Gastroesophageal sphincter (tissue), 3 donors: ENCODE measurements at regions not wholly inside any gene's neighbourhood (a gene's known extent, or its start where the extent isn't known, plus 50 kb on each side); places are given as distances from the start of the nearest gene placed in this dataset.

Experiments used
- POLR2AphosphoS5 ChIP-seq: sonication (generic); formaldehyde crosslinking; IDR thresholded peaks from one replicate; pipeline ENCODE4 v1.6.1; 2017; ENCODE audit warnings: antibody characterized with exemption
- TF ChIP-seq, protein P1 (sequence below), 4 experiments: fragments of 200-600 bp in 2 of 4; fragments of 450-650 bp in 2 of 4; sonication (generic) in 1 of 4; IDR thresholded peaks; one replicate each; pipeline ENCODE4 v1.5.1; 2017 to 2019; ENCODE audit warnings: antibody characterized with exemption in 4 of 4, mild to moderate bottlenecking in 2 of 4, moderate library complexity in 2 of 4

GRCh38 chr16:59088431-59088830 is 354.3 kb upstream of the GOT2 start:
- TF ChIP-seq POLR2AphosphoS5, result no peak
- TF ChIP-seq, protein P1, sequence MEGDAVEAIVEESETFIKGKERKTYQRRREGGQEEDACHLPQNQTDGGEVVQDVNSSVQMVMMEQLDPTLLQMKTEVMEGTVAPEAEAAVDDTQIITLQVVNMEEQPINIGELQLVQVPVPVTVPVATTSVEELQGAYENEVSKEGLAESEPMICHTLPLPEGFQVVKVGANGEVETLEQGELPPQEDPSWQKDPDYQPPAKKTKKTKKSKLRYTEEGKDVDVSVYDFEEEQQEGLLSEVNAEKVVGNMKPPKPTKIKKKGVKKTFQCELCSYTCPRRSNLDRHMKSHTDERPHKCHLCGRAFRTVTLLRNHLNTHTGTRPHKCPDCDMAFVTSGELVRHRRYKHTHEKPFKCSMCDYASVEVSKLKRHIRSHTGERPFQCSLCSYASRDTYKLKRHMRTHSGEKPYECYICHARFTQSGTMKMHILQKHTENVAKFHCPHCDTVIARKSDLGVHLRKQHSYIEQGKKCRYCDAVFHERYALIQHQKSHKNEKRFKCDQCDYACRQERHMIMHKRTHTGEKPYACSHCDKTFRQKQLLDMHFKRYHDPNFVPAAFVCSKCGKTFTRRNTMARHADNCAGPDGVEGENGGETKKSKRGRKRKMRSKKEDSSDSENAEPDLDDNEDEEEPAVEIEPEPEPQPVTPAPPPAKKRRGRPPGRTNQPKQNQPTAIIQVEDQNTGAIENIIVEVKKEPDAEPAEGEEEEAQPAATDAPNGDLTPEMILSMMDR (IDR thresholded peaks at IDR 0.05), result no peak
